Common myeloid progenitor, CD34-positive (primary cell): ENCODE measurements at regions not wholly inside any gene's neighbourhood (a gene's known extent, or its start where the extent isn't known, plus 50 kb on each side); places are given as distances from the start of the nearest gene placed in this dataset.

Source experiments
- CTCF ChIA-PET: fragments of 350-600 bp; sonication (Branson Sonifier 250); formaldehyde crosslinking; loops from one replicate; lab custom pipeline; 2021; ENCODE audit warnings: antibody characterized with exemption; lab: Charles Lee
- POLR2A ChIA-PET: fragments of 350-600 bp; sonication (Branson Sonifier 250); formaldehyde crosslinking; loops from one replicate; lab custom pipeline; 2021; ENCODE audit warnings: antibody characterized with exemption; lab: Charles Lee
- DNase-seq, 3 donors: peaks; one replicate each; pipeline versions ENCODE4 v3.0.0 to v3.0.0-alpha.2; 2013
- H3K27ac ChIP-seq, 2 experiments: 1 replicate in 1 of 2; 2 replicates in 1 of 2; pipeline ENCODE4 v1.7.0; 2013; ENCODE audit warnings: inconsistent platforms in 2 of 2, low read length in 2 of 2, mild to moderate bottlenecking in 2 of 2, low read depth in 1 of 2, moderate library complexity in 1 of 2; ENCODE audit not compliant: severe bottlenecking in 2 of 2, insufficient read depth in 1 of 2, poor library complexity in 1 of 2
- H3K27me3 ChIP-seq, 5 experiments: replicated peaks in 2 of 5; 1 replicate in 3 of 5; 2 replicates in 2 of 5; pipeline versions ENCODE4 v1.6.1 to v1.7.0; 2013; ENCODE audit warnings: low read length in 4 of 5, mild to moderate bottlenecking in 2 of 5, moderate library complexity in 2 of 5, inconsistent platforms in 1 of 5; ENCODE audit not compliant: insufficient read depth in 5 of 5, control insufficient read depth in 4 of 5
- H3K36me3 ChIP-seq, 4 experiments: 1 replicate in 2 of 4; 2 replicates in 2 of 4; pipeline versions ENCODE4 v1.6.1 to v1.7.0; 2013; ENCODE audit warnings: low read length in 3 of 4, control low read depth in 1 of 4, mild to moderate bottlenecking in 1 of 4; ENCODE audit not compliant: control insufficient read depth in 4 of 4, insufficient read depth in 4 of 4
- H3K4me1 ChIP-seq, 4 experiments: 1 replicate in 3 of 4; 2 replicates in 1 of 4; pipeline versions ENCODE4 v1.6.1 to v1.7.1; 2013; ENCODE audit warnings: low read length in 3 of 4, mild to moderate bottlenecking in 3 of 4, control low read depth in 1 of 4, inconsistent platforms in 1 of 4, moderate library complexity in 1 of 4; ENCODE audit not compliant: control insufficient read depth in 4 of 4, insufficient read depth in 4 of 4; ENCODE audit errors: control extremely low read depth in 1 of 4
- H3K4me3 ChIP-seq, 7 experiments: 1 replicate in 4 of 7; 2 replicates in 3 of 7; pipeline versions ENCODE4 v1.5.1 to v1.7.0; 2013; ENCODE audit warnings: mild to moderate bottlenecking in 7 of 7, low read length in 6 of 7, moderate library complexity in 6 of 7, inconsistent platforms in 2 of 7, low read depth in 2 of 7, control low read depth in 1 of 7; ENCODE audit not compliant: insufficient read depth in 4 of 7, control insufficient read depth in 1 of 7; ENCODE audit errors: extremely low read depth in 1 of 7
- H3K9me3 ChIP-seq, 5 experiments: 1 replicate in 4 of 5; 2 replicates in 1 of 5; pipeline versions ENCODE4 v1.6.1 to v1.7.1; 2013; ENCODE audit warnings: low read length in 4 of 5, mild to moderate bottlenecking in 2 of 5, inconsistent platforms in 1 of 5, low read depth in 1 of 5, moderate library complexity in 1 of 5; ENCODE audit not compliant: control insufficient read depth in 4 of 5, insufficient read depth in 2 of 5; ENCODE audit errors: control extremely low read depth in 1 of 5
- WGBS: methylation state at CpG from one replicate; pipeline ENCODE4 v1.1.5; 2013; ENCODE audit not compliant: insufficient coverage; 5-methylcytosine and 5-hydroxymethylcytosine counted together

GRCh38 chrX:4671344-4671743 is 957.9 kb upstream of the PRKX start:
- ChIA-PET POLR2A (no interaction called here), CTCF (no interaction called here)
- Histone ChIP-seq H3K36me3 (no peaks in the 10 kb centered on the region), H3K9me3 (no peaks in the 10 kb centered on the region), H3K27ac (no peak overlapping the region), H3K4me3 (no peak overlapping the region), H3K27me3 (no peaks in the 10 kb centered on the region), H3K4me1 (peaks cover 0 to 3% (median 1%) of the 10 kb centered on the region in 4 experiments)
- WGBS, result 81% methylated on average over 3 of the region's 4 CpGs
- no peak for DNase-seq

GRCh38 chrX:4670606-4671005 is 957.2 kb upstream of the PRKX start:
- CTCF ChIA-PET, result no interaction called here
- no peak for DNase-seq
- peaks cover 0 to 3% (median 1%) of the 10 kb centered on the region in 4 experiments for H3K4me1 ChIP-seq
- no peak overlapping the region for H3K27ac ChIP-seq
- H3K27me3 ChIP-seq, result no peaks in the 10 kb centered on the region
- POLR2A ChIA-PET, result no interaction called here
- WGBS, result 75% methylated on average over 2 of the region's 5 CpGs
- no peaks in the 10 kb centered on the region for H3K9me3 ChIP-seq
- H3K4me3 ChIP-seq, result no peak overlapping the region
- no peaks in the 10 kb centered on the region for H3K36me3 ChIP-seq

GRCh38 chrX:4668802-4669536 is 955.5 kb upstream of the PRKX start:
- Histone ChIP-seq H3K9me3 (no peaks in the 10 kb centered on the region), H3K4me3 (no peak overlapping the region), H3K4me1 (peaks cover 0 to 3% (median 1%) of the 10 kb centered on the region in 4 experiments), H3K27me3 (no peaks in the 10 kb centered on the region), H3K27ac (no peak overlapping the region), H3K36me3 (no peaks in the 10 kb centered on the region)
- DNase-seq, result peak in 2 of 3 donors; percentile 44 to 56
- 93% methylated on average over 3 of the region's 7 CpGs for WGBS
- POLR2A ChIA-PET, result no interaction called here
- CTCF ChIA-PET, result no interaction called here

GRCh38 chrX:4663085-4663484 is 949.6 kb upstream of the PRKX start:
- DNase-seq, result no peak
- H3K27me3 ChIP-seq, result no peaks in the 10 kb centered on the region
- ChIA-PET POLR2A (no interaction called here), CTCF (no interaction called here)
- H3K4me3 ChIP-seq, result no peak overlapping the region
- no peak overlapping the region for H3K27ac ChIP-seq
- no peaks in the 10 kb centered on the region for H3K4me1 ChIP-seq
- WGBS, result 92% methylated on average over 1 of the region's 3 CpGs
- no peaks in the 10 kb centered on the region for H3K36me3 ChIP-seq
- H3K9me3 ChIP-seq, result no peaks in the 10 kb centered on the region

- CTCF ChIA-PET, result no interaction called here
- DNase-seq, result no peak
- Histone ChIP-seq H3K4me1 (no peaks in the 10 kb centered on the region), H3K27ac (no peak overlapping the region), H3K4me3 (no peak overlapping the region), H3K9me3 (no peaks in the 10 kb centered on the region), H3K27me3 (no peaks in the 10 kb centered on the region), H3K36me3 (no peaks in the 10 kb centered on the region)
- POLR2A ChIA-PET, result no interaction called here
- 90% methylated on average over 2 of the region's 5 CpGs for WGBS
Observed at GRCh38 chrX:4661771-4662170, 948.3 kb upstream of the PRKX start.

- Histone ChIP-seq H3K27me3 (no peaks in the 10 kb centered on the region), H3K9me3 (no peaks in the 10 kb centered on the region), H3K36me3 (no peaks in the 10 kb centered on the region), H3K4me1 (no peaks in the 10 kb centered on the region), H3K27ac (no peak overlapping the region), H3K4me3 (no peak overlapping the region)
- CTCF ChIA-PET, result no interaction called here
- 84% methylated on average over 5 of the region's 6 CpGs for WGBS
- POLR2A ChIA-PET, result no interaction called here
- no peak for DNase-seq
Observed at GRCh38 chrX:4656419-4656818, 943.0 kb upstream of the PRKX start.

- Histone ChIP-seq H3K27me3 (no peaks in the 10 kb centered on the region), H3K4me3 (no peak overlapping the region), H3K27ac (no peak overlapping the region), H3K36me3 (no peaks in the 10 kb centered on the region), H3K4me1 (no peaks in the 10 kb centered on the region), H3K9me3 (no peaks in the 10 kb centered on the region)
- ChIA-PET CTCF (no interaction called here), POLR2A (no interaction called here)
- no peak for DNase-seq
- 82% methylated on average over 4 of the region's 4 CpGs for WGBS
Observed at GRCh38 chrX:4655743-4656142, 942.3 kb upstream of the PRKX start.
